H9 (cell line): ENCODE measurements at regions not wholly inside any gene's neighbourhood (a gene's known extent, or its start where the extent isn't known, plus 50 kb on each side); places are given as distances from the start of the nearest gene placed in this dataset.

ENCODE experiments used
- DNase-seq: peaks from one replicate; pipeline ENCODE4 v3.0.0-alpha.2; 2017
- H2AFZ ChIP-seq: one replicate; pipeline ENCODE4 v1.6.1; 2013; ENCODE audit warnings: mild to moderate bottlenecking, low read length, control low read depth, moderate library complexity
- H2AK5ac ChIP-seq: 2 replicates; pipeline ENCODE4 v1.6.1; 2013; ENCODE audit warnings: low read length, control low read depth, mixed read lengths; ENCODE audit not compliant: insufficient read length
- H2BK120ac ChIP-seq: one replicate; pipeline ENCODE4 v1.6.1; 2013; ENCODE audit warnings: low read depth, mild to moderate bottlenecking, low read length, control low read depth, inconsistent platforms; ENCODE audit not compliant: poor library complexity, severe bottlenecking
- H2BK12ac ChIP-seq: 2 replicates; pipeline ENCODE4 v1.6.1; 2013; ENCODE audit warnings: low read length, control low read depth, mixed read lengths, low read depth; ENCODE audit not compliant: insufficient read length
- H2BK15ac ChIP-seq: 2 replicates; pipeline ENCODE4 v1.6.1; 2013; ENCODE audit warnings: low read depth, low read length, control low read depth
- H2BK20ac ChIP-seq: one replicate; pipeline ENCODE4 v1.6.1; 2013; ENCODE audit warnings: low read depth, mild to moderate bottlenecking, low read length, control low read depth, inconsistent platforms; ENCODE audit not compliant: poor library complexity, severe bottlenecking
- H2BK5ac ChIP-seq: 2 replicates; pipeline ENCODE4 v1.6.1; 2013; ENCODE audit warnings: low read length, control low read depth, mixed read lengths; ENCODE audit not compliant: insufficient read length
- H3K14ac ChIP-seq: 2 replicates; pipeline ENCODE4 v1.6.1; 2013; ENCODE audit warnings: low read length, control low read depth; ENCODE audit not compliant: insufficient read depth
- H3K18ac ChIP-seq: 2 replicates; pipeline ENCODE4 v1.6.1; 2013; ENCODE audit warnings: low read depth, mild to moderate bottlenecking, mixed read lengths, low read length, control low read depth; ENCODE audit not compliant: insufficient read length
- H3K23ac ChIP-seq: 2 replicates; pipeline ENCODE4 v1.6.1; 2013; ENCODE audit warnings: low read length, control low read depth, mixed read lengths, low read depth; ENCODE audit not compliant: insufficient read length
- H3K23me2 ChIP-seq: 2 replicates; pipeline ENCODE4 v1.6.1; 2013; ENCODE audit warnings: low read depth, mild to moderate bottlenecking, mixed read lengths, low read length, control low read depth; ENCODE audit not compliant: insufficient read length, poor library complexity, severe bottlenecking
- H3K27ac ChIP-seq: 2 replicates; pipeline ENCODE4 v1.5.1; 2013; ENCODE audit warnings: low read length, control low read depth, mixed read lengths, low read depth; ENCODE audit not compliant: insufficient read length
- H3K27me3 ChIP-seq: 2 replicates; pipeline ENCODE4 v1.6.1; 2013; ENCODE audit warnings: low read length, control low read depth, inconsistent platforms; ENCODE audit not compliant: insufficient read depth
- H3K4ac ChIP-seq: 2 replicates; pipeline ENCODE4 v1.6.1; 2013; ENCODE audit warnings: low read depth, mild to moderate bottlenecking, control low read depth, inconsistent platforms, low read length, moderate library complexity
- H3K4me1 ChIP-seq: 2 replicates; pipeline ENCODE4 v1.6.1; 2013; ENCODE audit warnings: low read length, control low read depth, inconsistent platforms; ENCODE audit not compliant: insufficient read depth
- H3K4me2 ChIP-seq: 2 replicates; pipeline ENCODE4 v1.6.1; 2013; ENCODE audit warnings: low read length, control low read depth, mixed read lengths; ENCODE audit not compliant: insufficient read length, insufficient read depth
- H3K56ac ChIP-seq: 2 replicates; pipeline ENCODE4 v1.6.1; 2013; ENCODE audit warnings: low read depth, mild to moderate bottlenecking, mixed read lengths, low read length, control low read depth; ENCODE audit not compliant: insufficient read length
- H3K79me1 ChIP-seq: 2 replicates; pipeline ENCODE4 v1.6.1; 2013; ENCODE audit warnings: low read depth, mild to moderate bottlenecking, moderate library complexity, low read length, control low read depth, inconsistent platforms; ENCODE audit not compliant: insufficient read depth, poor library complexity, severe bottlenecking
- H3K79me2 ChIP-seq: 2 replicates; pipeline ENCODE4 v1.6.1; 2013; ENCODE audit warnings: low read length, control low read depth, inconsistent platforms; ENCODE audit not compliant: insufficient read depth
- H3K9ac ChIP-seq: 2 replicates; pipeline ENCODE4 v1.6.1; 2013; ENCODE audit warnings: low read length, control low read depth, mixed read lengths; ENCODE audit not compliant: insufficient read length; ENCODE audit errors: extremely low read depth
- H3K9me3 ChIP-seq: one replicate; pipeline ENCODE4 v1.6.1; 2013; ENCODE audit warnings: low read depth, low read length, inconsistent platforms; ENCODE audit not compliant: control insufficient read depth
- H3T11ph ChIP-seq: one replicate; pipeline ENCODE4 v1.6.1; 2013; ENCODE audit warnings: mild to moderate bottlenecking, low read length, control low read depth, inconsistent platforms
- H4K20me1 ChIP-seq: one replicate; pipeline ENCODE4 v1.6.1; 2013; ENCODE audit not compliant: control insufficient read depth, insufficient read length, insufficient read depth
- H4K5ac ChIP-seq: 2 replicates; pipeline ENCODE4 v1.6.1; 2013; ENCODE audit warnings: low read depth, mild to moderate bottlenecking, mixed read lengths, low read length, control low read depth; ENCODE audit not compliant: insufficient read length
- H4K8ac ChIP-seq: replicated peaks from 2 replicates; pipeline ENCODE4 v1.6.1; 2013; ENCODE audit warnings: low read length, control low read depth, mixed read lengths, low read depth; ENCODE audit not compliant: insufficient read length
- H4K91ac ChIP-seq: 2 replicates; pipeline ENCODE4 v1.6.1; 2013; ENCODE audit warnings: low read depth, mild to moderate bottlenecking, moderate library complexity, mixed read lengths, low read length, control low read depth; ENCODE audit not compliant: insufficient read length
- H3K27ac Mint-ChIP-seq, 3 experiments: 2 replicates in 2 of 3; 3 replicates in 1 of 3; pipeline ENCODE4 v1.8.0; 2020 to 2021; ENCODE audit warnings: mixed read lengths in 3 of 3, mild to moderate bottlenecking in 1 of 3, moderate library complexity in 1 of 3
- H3K27me3 Mint-ChIP-seq: 2 replicates; pipeline ENCODE4 v1.8.0; 2021; ENCODE audit warnings: low read depth, mild to moderate bottlenecking, moderate library complexity, mixed read lengths
- H3K36me3 Mint-ChIP-seq, 3 experiments: 2 replicates in 2 of 3; 3 replicates in 1 of 3; pipeline ENCODE4 v1.8.0; 2020 to 2021; ENCODE audit warnings: low read depth in 3 of 3, mixed read lengths in 3 of 3; ENCODE audit not compliant: insufficient read depth in 1 of 3
- H3K4me1 Mint-ChIP-seq, 2 experiments: 2 replicates each; pipeline ENCODE4 v1.8.0; 2020; ENCODE audit warnings: mixed read lengths in 2 of 2
- H3K4me3 Mint-ChIP-seq, 2 experiments: 2 replicates in 1 of 2; 3 replicates in 1 of 2; pipeline ENCODE4 v1.8.0; 2020 to 2021; ENCODE audit warnings: mild to moderate bottlenecking in 2 of 2, mixed read lengths in 2 of 2, moderate library complexity in 1 of 2
- H3K9me3 Mint-ChIP-seq, 2 experiments: 2 replicates in 1 of 2; 3 replicates in 1 of 2; pipeline ENCODE4 v1.8.0; 2020; ENCODE audit warnings: mild to moderate bottlenecking in 2 of 2, mixed read lengths in 2 of 2, moderate library complexity in 1 of 2
- WGBS: extraction: QIAGEN DNeasy Blood & Tissue Kit; methylation state at CpG from one replicate; pipeline ENCODE4 v1.1.7; 2013; ENCODE audit warnings: missing lambda C conversion rate, low lambda C conversion rate, mixed read lengths; ENCODE audit not compliant: insufficient read length; ENCODE audit errors: extremely low coverage; 5-methylcytosine and 5-hydroxymethylcytosine counted together
- TF ChIP-seq, protein P1 (sequence below): fragments of 200-600 bp; sonication (generic); conservative IDR thresholded peaks from 3 replicates; pipeline ENCODE4 v1.8.0; 2021; ENCODE audit warnings: antibody characterized with exemption, mild to moderate bottlenecking

DNA sequence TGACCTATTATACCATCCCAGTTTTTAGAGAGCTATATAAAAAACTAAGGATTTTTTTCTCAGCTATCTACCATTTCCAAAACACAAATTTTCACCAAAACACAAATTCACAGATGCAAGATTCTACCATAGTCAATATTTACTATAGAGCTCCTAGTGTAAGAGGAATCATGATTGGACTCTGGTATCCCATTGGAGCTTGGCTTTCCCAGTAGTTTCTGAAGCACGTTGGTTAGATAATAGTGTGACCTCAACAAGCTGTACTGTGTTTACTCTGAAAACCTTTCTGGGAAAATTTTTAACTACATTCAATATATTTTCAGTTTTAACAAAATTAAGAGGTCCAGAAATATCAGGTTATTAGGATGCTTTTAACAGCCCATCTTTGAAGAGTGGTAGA is 660.6 kb upstream of the SLC10A2 start:
- Histone ChIP-seq H2AK5ac (no peak overlapping the region), H3K56ac (no peak overlapping the region), H3K14ac (no peak overlapping the region), H3K79me1 (no peaks in the 10 kb centered on the region), H3T11ph (no peak overlapping the region), H2BK15ac (no peak overlapping the region), H4K20me1 (no peaks in the 10 kb centered on the region), H4K91ac (no peak overlapping the region), H2BK120ac (no peak overlapping the region), H3K79me2 (no peaks in the 10 kb centered on the region), H3K23ac (no peak overlapping the region), H3K27ac (no peak overlapping the region), H3K18ac (no peak overlapping the region), H3K27me3 (no peaks in the 10 kb centered on the region), H3K9ac (no peak overlapping the region), H2BK5ac (no peak overlapping the region), H3K4me1 (no peaks in the 10 kb centered on the region), H4K8ac (no peak overlapping the region), H3K23me2 (no peaks in the 10 kb centered on the region), H2BK20ac (no peak overlapping the region), H3K9me3 (no peaks in the 10 kb centered on the region), H2AFZ (no peak overlapping the region), H4K5ac (no peak overlapping the region), H3K4me2 (no peak overlapping the region), H2BK12ac (no peak overlapping the region), H3K4ac (no peak overlapping the region)
- TF ChIP-seq, protein P1, sequence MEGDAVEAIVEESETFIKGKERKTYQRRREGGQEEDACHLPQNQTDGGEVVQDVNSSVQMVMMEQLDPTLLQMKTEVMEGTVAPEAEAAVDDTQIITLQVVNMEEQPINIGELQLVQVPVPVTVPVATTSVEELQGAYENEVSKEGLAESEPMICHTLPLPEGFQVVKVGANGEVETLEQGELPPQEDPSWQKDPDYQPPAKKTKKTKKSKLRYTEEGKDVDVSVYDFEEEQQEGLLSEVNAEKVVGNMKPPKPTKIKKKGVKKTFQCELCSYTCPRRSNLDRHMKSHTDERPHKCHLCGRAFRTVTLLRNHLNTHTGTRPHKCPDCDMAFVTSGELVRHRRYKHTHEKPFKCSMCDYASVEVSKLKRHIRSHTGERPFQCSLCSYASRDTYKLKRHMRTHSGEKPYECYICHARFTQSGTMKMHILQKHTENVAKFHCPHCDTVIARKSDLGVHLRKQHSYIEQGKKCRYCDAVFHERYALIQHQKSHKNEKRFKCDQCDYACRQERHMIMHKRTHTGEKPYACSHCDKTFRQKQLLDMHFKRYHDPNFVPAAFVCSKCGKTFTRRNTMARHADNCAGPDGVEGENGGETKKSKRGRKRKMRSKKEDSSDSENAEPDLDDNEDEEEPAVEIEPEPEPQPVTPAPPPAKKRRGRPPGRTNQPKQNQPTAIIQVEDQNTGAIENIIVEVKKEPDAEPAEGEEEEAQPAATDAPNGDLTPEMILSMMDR = no peak
- DNase-seq = no peak
- H3K27ac Mint-ChIP-seq = no peak overlapping the region
- H3K36me3 Mint-ChIP-seq = no peaks in the 10 kb centered on the region
- no peak overlapping the region for H3K4me3 Mint-ChIP-seq
- no CpG with 5 or more reads among the region's 1 CpG for WGBS
- no peaks in the 10 kb centered on the region for H3K27me3 Mint-ChIP-seq
- H3K4me1 Mint-ChIP-seq = no peaks in the 10 kb centered on the region
- H3K9me3 Mint-ChIP-seq = peaks cover 0 to 3% of the 10 kb centered on the region in 2 experiments; a peak in 1 of 5 replicates
